ENCODE measurements at regions not wholly inside any gene's neighbourhood (a gene's known extent, or its start where the extent isn't known, plus 50 kb on each side); places are given as distances from the start of the nearest gene placed in this dataset.

- H3K27me3 ChIP-seq, result no peaks in the 10 kb centered on the region
- DNase-seq, result no peak
- TF ChIP-seq CTCF (IDR thresholded peaks at IDR 0.05) (no peak), POLR2A (IDR thresholded peaks at IDR 0.05) (no peak)
- H3K4me1 ChIP-seq, result no peaks in the 10 kb centered on the region
- no peaks in the 10 kb centered on the region for H3K9me3 ChIP-seq
- 85 to 89% methylated on average over 1 of the region's 1 CpG for WGBS, 2 donors
- H3K36me3 ChIP-seq (ENCODE audit: low read depth, missing control alignments), result no peaks in the 10 kb centered on the region
- H3K4me3 ChIP-seq, result no peak overlapping the region
- intact Hi-C loops (cut with DNase I; ENCODE audit: low total_unique reads), result no loop called here
- no peak overlapping the region for H3K27ac ChIP-seq
Observed at GRCh38 chr21:20591284-20591683, 406.9 kb upstream of the NCAM2 start.

- H3K4me3 ChIP-seq, result no peak overlapping the region
- H3K4me1 ChIP-seq, result no peaks in the 10 kb centered on the region
- H3K9me3 ChIP-seq, result no peaks in the 10 kb centered on the region
- no peak for DNase-seq
- no peaks in the 10 kb centered on the region for H3K36me3 ChIP-seq (ENCODE audit: low read depth, missing control alignments)
- no peak overlapping the region for H3K27ac ChIP-seq
- intact Hi-C loops (cut with DNase I; ENCODE audit: low total_unique reads), result no loop called here
- H3K27me3 ChIP-seq, result no peaks in the 10 kb centered on the region
- TF ChIP-seq POLR2A (IDR thresholded peaks at IDR 0.05) (no peak), CTCF (IDR thresholded peaks at IDR 0.05) (no peak)
Observed at GRCh38 chr21:20592463-20592862, 405.7 kb upstream of the NCAM2 start.

GRCh38 chr21:20603236-20603635 is 395.0 kb upstream of the NCAM2 start:
- DNase-seq, result no peak
- Histone ChIP-seq H3K27ac (no peak overlapping the region), H3K4me1 (no peaks in the 10 kb centered on the region), H3K27me3 (no peaks in the 10 kb centered on the region), H3K4me3 (no peak overlapping the region), H3K9me3 (no peaks in the 10 kb centered on the region), H3K36me3 (ENCODE audit: low read depth, missing control alignments) (no peaks in the 10 kb centered on the region)
- TF ChIP-seq CTCF (IDR thresholded peaks at IDR 0.05), result no peak
- TF ChIP-seq POLR2A (IDR thresholded peaks at IDR 0.05), result no peak
- 95 to 98% methylated on average over 3 of the region's 3 CpGs for WGBS, 2 donors
- intact Hi-C loops (cut with DNase I; ENCODE audit: low total_unique reads), result no loop called here

GRCh38 chr21:20611008-20611407 is 387.2 kb upstream of the NCAM2 start:
- Histone ChIP-seq H3K4me3 (no peak overlapping the region), H3K36me3 (ENCODE audit: low read depth, missing control alignments) (no peaks in the 10 kb centered on the region), H3K27me3 (no peaks in the 10 kb centered on the region), H3K4me1 (no peaks in the 10 kb centered on the region), H3K27ac (no peak overlapping the region), H3K9me3 (no peaks in the 10 kb centered on the region)
- intact Hi-C loops (cut with DNase I; ENCODE audit: low total_unique reads), result no loop called here
- DNase-seq, result no peak
- TF ChIP-seq POLR2A (IDR thresholded peaks at IDR 0.05) (no peak), CTCF (IDR thresholded peaks at IDR 0.05) (no peak)
- WGBS, 2 donors, result 87 to 91% methylated on average over 4 of the region's 4 CpGs

GRCh38 chr21:20613654-20614053 is 384.6 kb upstream of the NCAM2 start:
- DNase-seq, result no peak
- Histone ChIP-seq H3K27ac (no peak overlapping the region), H3K4me1 (no peaks in the 10 kb centered on the region), H3K36me3 (ENCODE audit: low read depth, missing control alignments) (no peaks in the 10 kb centered on the region), H3K27me3 (no peaks in the 10 kb centered on the region), H3K4me3 (no peak overlapping the region), H3K9me3 (no peaks in the 10 kb centered on the region)
- 58 to 73% methylated on average over 2 of the region's 2 CpGs for WGBS, 2 donors
- intact Hi-C loops (cut with DNase I; ENCODE audit: low total_unique reads), result no loop called here
- TF ChIP-seq CTCF (IDR thresholded peaks at IDR 0.05) (no peak), POLR2A (IDR thresholded peaks at IDR 0.05) (no peak)
